ENCODE measurements at regions not wholly inside any gene's neighbourhood (a gene's known extent, or its start where the extent isn't known, plus 50 kb on each side); places are given as distances from the start of the nearest gene placed in this dataset.

DNA sequence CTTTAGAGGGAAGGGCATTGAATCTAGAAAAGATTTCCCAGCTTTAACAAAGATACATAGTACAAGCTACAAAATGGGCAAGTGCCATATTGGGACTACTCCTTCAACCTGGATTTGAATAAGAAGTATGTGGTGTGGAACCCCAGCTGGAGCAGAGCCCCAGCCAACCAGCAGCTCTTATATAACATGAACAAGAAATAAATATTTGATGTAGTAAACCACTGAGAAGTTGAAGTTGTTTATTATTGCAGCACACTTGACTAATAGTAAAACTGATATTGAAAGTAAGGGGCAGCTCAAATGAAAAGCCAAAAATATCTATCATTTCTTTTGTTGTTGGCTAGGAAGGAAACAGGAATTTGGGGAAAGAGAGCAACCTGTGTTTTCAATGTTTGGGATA, 701.8 kb downstream of the TMTC2 start:
- Histone ChIP-seq H3K4me3 (ENCODE audit: low read depth, low read length) (no peak overlapping the region), H3K36me3 (ENCODE audit: control insufficient read depth, insufficient read depth, low read length) (no peaks in the 10 kb centered on the region), H3K9ac (ENCODE audit: low read depth, low read length) (no peak overlapping the region), H3K9me3 (ENCODE audit: control insufficient read depth, insufficient read depth, low read length) (no peaks in the 10 kb centered on the region), H3K27me3 (ENCODE audit: control insufficient read depth, insufficient read depth, low read length) (no peaks in the 10 kb centered on the region), H3K4me1 (ENCODE audit: control insufficient read depth, insufficient read depth, low read length) (no peaks in the 10 kb centered on the region)

DNA sequence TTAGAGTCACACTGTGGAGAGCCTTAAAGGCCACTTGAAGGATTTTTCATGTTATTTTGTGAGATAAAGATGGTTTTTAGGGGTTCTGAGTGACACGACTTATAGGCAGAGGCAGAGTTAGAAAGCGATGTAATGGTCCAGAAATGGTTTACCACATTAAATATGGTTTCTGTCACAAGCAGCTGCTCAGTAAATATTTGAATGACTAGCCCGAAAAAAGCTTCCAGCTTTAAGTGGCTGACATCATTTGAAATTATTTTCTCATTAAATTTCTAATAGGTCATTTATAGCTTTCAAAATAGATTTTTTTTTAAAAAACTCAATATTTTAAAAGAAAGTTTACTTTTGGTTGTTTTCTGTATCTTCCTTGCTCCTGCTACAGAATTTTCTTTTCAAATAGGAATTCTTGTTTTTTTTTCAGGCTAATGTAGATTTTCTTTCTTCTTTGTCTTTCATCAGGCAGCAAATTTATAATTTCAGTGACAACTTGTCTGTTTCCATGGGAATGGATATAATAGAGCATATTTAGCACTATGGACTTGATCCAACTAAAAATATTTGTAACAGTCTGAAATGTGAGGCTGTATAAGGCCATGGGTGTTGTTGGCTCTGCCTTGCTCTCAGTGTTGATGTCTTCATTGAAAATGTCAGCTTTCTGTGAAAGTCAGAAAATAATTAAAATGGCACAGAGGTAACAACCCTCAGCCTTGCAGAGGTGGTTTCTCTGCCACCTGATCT, 700.0 kb downstream of the TMTC2 start:
- Histone ChIP-seq H3K36me3 (ENCODE audit: control insufficient read depth, insufficient read depth, low read length) (no peaks in the 10 kb centered on the region), H3K4me3 (ENCODE audit: low read depth, low read length) (no peak overlapping the region), H3K4me1 (ENCODE audit: control insufficient read depth, insufficient read depth, low read length) (no peaks in the 10 kb centered on the region), H3K27me3 (ENCODE audit: control insufficient read depth, insufficient read depth, low read length) (no peaks in the 10 kb centered on the region), H3K9me3 (ENCODE audit: control insufficient read depth, insufficient read depth, low read length) (no peaks in the 10 kb centered on the region), H3K9ac (ENCODE audit: low read depth, low read length) (no peak overlapping the region)

GRCh38 chr12:83378186-83378727, 691.6 kb downstream of the TMTC2 start:
- H3K9ac ChIP-seq (ENCODE audit: low read depth, low read length) = no peak overlapping the region
- H3K4me1 ChIP-seq (ENCODE audit: control insufficient read depth, insufficient read depth, low read length) = no peaks in the 10 kb centered on the region
- no peaks in the 10 kb centered on the region for H3K36me3 ChIP-seq (ENCODE audit: control insufficient read depth, insufficient read depth, low read length)
- no peaks in the 10 kb centered on the region for H3K27me3 ChIP-seq (ENCODE audit: control insufficient read depth, insufficient read depth, low read length)
- H3K9me3 ChIP-seq (ENCODE audit: control insufficient read depth, insufficient read depth, low read length) = no peaks in the 10 kb centered on the region
- H3K4me3 ChIP-seq (ENCODE audit: low read depth, low read length) = no peak overlapping the region

- Histone ChIP-seq H3K9ac (ENCODE audit: low read depth, low read length) (no peak overlapping the region), H3K4me3 (ENCODE audit: low read depth, low read length) (no peak overlapping the region), H3K27me3 (ENCODE audit: control insufficient read depth, insufficient read depth, low read length) (no peaks in the 10 kb centered on the region), H3K4me1 (ENCODE audit: control insufficient read depth, insufficient read depth, low read length) (peaks cover 3% of the 10 kb centered on the region), H3K36me3 (ENCODE audit: control insufficient read depth, insufficient read depth, low read length) (no peaks in the 10 kb centered on the region), H3K9me3 (ENCODE audit: control insufficient read depth, insufficient read depth, low read length) (no peaks in the 10 kb centered on the region)
These were observed 678.6 kb downstream of the TMTC2 start for GRCh38 chr12:83365317-83365716.

DNA sequence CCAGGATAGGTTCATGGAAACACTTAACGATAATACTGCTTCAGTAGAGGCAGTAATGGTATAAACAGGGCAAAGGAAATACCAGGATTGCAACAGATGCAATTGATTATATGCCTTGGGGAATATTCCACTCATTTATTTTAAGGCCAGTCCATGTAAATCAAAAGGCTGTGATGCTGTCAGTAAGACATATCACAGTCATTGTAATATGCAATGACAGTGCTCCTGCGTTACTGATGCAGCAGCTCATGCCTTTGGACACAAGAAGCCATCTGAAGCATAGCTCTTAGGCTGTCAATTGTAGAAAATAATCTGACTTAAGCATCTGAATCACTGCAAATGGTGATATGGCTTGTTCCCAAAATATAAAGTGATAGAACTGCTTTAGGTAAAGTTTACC, 674.8 kb downstream of the TMTC2 start:
- Histone ChIP-seq H3K27me3 (ENCODE audit: control insufficient read depth, insufficient read depth, low read length) (no peaks in the 10 kb centered on the region), H3K4me3 (ENCODE audit: low read depth, low read length) (no peak overlapping the region), H3K36me3 (ENCODE audit: control insufficient read depth, insufficient read depth, low read length) (no peaks in the 10 kb centered on the region), H3K9me3 (ENCODE audit: control insufficient read depth, insufficient read depth, low read length) (no peaks in the 10 kb centered on the region), H3K9ac (ENCODE audit: low read depth, low read length) (no peak overlapping the region), H3K4me1 (ENCODE audit: control insufficient read depth, insufficient read depth, low read length) (peaks cover 3% of the 10 kb centered on the region)

- Histone ChIP-seq H3K4me3 (ENCODE audit: low read depth, low read length) (no peak overlapping the region), H3K4me1 (ENCODE audit: control insufficient read depth, insufficient read depth, low read length) (no peaks in the 10 kb centered on the region), H3K36me3 (ENCODE audit: control insufficient read depth, insufficient read depth, low read length) (no peaks in the 10 kb centered on the region), H3K9ac (ENCODE audit: low read depth, low read length) (no peak overlapping the region), H3K9me3 (ENCODE audit: control insufficient read depth, insufficient read depth, low read length) (no peaks in the 10 kb centered on the region), H3K27me3 (ENCODE audit: control insufficient read depth, insufficient read depth, low read length) (no peaks in the 10 kb centered on the region)
These were observed 674.4 kb downstream of the TMTC2 start for GRCh38 chr12:83361071-83361470.

DNA sequence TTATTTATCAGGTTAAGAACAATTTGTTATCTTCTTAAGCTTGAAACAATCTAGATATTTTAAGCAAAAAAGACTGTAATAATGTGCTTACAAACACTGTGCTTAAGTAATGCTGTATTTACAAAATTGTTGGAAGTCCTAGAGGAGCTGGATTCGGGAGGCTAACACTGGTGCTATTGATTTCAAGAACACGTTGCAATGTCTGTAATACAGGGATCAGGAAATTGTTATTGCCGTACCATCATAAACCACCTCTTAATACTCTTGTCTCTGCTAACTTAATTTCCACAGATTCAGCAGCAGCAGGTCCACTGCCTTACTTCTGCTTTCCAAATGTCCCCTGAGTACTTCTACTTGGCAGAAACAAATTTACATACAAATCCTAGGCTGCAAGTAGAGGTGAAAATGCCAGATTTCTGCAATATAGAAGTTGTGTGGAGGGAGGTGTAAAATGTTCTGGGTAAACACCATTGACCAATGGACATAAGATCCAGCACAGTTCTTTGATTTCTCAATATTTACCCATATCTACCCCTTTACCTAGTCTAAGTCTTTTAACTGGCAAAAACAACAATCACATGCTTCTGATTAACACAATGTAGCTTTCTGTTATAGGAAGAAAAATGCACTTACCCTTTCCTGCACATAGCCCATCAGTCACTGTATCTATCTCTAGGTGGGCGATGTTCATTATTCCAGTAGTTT, 663.4 kb downstream of the TMTC2 start:
- Histone ChIP-seq H3K36me3 (ENCODE audit: control insufficient read depth, insufficient read depth, low read length) (no peaks in the 10 kb centered on the region), H3K9ac (ENCODE audit: low read depth, low read length) (no peak overlapping the region), H3K27me3 (ENCODE audit: control insufficient read depth, insufficient read depth, low read length) (no peaks in the 10 kb centered on the region), H3K4me1 (ENCODE audit: control insufficient read depth, insufficient read depth, low read length) (no peaks in the 10 kb centered on the region), H3K4me3 (ENCODE audit: low read depth, low read length) (no peak overlapping the region), H3K9me3 (ENCODE audit: control insufficient read depth, insufficient read depth, low read length) (no peaks in the 10 kb centered on the region)

DNA sequence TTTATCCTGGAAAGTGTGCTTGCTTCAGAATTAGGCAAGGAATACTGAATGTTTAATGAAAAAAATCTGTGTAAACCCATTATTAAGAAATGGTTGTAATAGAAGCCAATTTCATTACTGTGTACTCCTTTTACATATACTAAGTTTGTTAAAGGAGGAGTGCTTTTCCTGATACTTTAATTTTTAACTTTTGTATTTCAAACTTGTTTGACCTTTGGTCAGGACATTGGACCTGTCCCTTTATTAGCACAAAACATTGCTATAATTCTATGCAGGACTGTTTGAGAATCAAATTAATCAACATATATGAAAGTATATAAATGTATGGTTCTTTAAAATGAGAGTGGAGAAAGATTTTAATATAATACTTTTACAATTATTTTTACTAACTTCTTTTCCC, 659.6 kb downstream of the TMTC2 start:
- H3K4me1 ChIP-seq (ENCODE audit: control insufficient read depth, insufficient read depth, low read length) = no peaks in the 10 kb centered on the region
- no peak overlapping the region for H3K9ac ChIP-seq (ENCODE audit: low read depth, low read length)
- H3K4me3 ChIP-seq (ENCODE audit: low read depth, low read length) = no peak overlapping the region
- H3K36me3 ChIP-seq (ENCODE audit: control insufficient read depth, insufficient read depth, low read length) = no peaks in the 10 kb centered on the region
- H3K27me3 ChIP-seq (ENCODE audit: control insufficient read depth, insufficient read depth, low read length) = no peaks in the 10 kb centered on the region
- H3K9me3 ChIP-seq (ENCODE audit: control insufficient read depth, insufficient read depth, low read length) = no peaks in the 10 kb centered on the region

DNA sequence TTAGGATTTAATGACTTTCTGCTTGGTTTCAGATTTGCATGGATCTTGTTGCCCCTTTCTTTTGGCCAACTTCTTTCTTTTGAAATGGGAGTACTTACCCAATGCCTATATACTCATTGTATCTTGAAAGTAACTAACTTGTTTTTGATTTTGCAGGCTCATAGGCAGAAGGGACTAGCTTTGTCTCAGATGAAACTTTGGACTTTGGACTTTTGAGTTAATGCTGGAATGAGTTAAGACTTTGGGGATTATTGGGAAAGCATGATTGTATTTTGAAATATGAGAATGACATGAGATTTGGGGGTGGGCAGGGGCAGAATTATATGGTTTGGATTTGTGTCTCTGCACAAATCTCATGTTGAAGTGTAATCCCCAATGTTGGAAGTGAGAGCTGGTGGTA, 657.1 kb downstream of the TMTC2 start:
- no peaks in the 10 kb centered on the region for H3K27me3 ChIP-seq (ENCODE audit: control insufficient read depth, insufficient read depth, low read length)
- no peaks in the 10 kb centered on the region for H3K9me3 ChIP-seq (ENCODE audit: control insufficient read depth, insufficient read depth, low read length)
- H3K4me1 ChIP-seq (ENCODE audit: control insufficient read depth, insufficient read depth, low read length) = no peaks in the 10 kb centered on the region
- no peak overlapping the region for H3K9ac ChIP-seq (ENCODE audit: low read depth, low read length)
- no peaks in the 10 kb centered on the region for H3K36me3 ChIP-seq (ENCODE audit: control insufficient read depth, insufficient read depth, low read length)
- no peak overlapping the region for H3K4me3 ChIP-seq (ENCODE audit: low read depth, low read length)

GRCh38 chr12:83335748-83336147, 649.0 kb downstream of the TMTC2 start:
- H3K27me3 ChIP-seq (ENCODE audit: control insufficient read depth, insufficient read depth, low read length) = no peaks in the 10 kb centered on the region
- H3K4me1 ChIP-seq (ENCODE audit: control insufficient read depth, insufficient read depth, low read length) = no peaks in the 10 kb centered on the region
- no peaks in the 10 kb centered on the region for H3K9me3 ChIP-seq (ENCODE audit: control insufficient read depth, insufficient read depth, low read length)
- no peak overlapping the region for H3K9ac ChIP-seq (ENCODE audit: low read depth, low read length)
- H3K36me3 ChIP-seq (ENCODE audit: control insufficient read depth, insufficient read depth, low read length) = no peaks in the 10 kb centered on the region
- no peak overlapping the region for H3K4me3 ChIP-seq (ENCODE audit: low read depth, low read length)

GRCh38 chr12:83326666-83327065, 640.0 kb downstream of the TMTC2 start:
- H3K4me3 ChIP-seq (ENCODE audit: low read depth, low read length) = no peak overlapping the region
- no peaks in the 10 kb centered on the region for H3K36me3 ChIP-seq (ENCODE audit: control insufficient read depth, insufficient read depth, low read length)
- H3K9me3 ChIP-seq (ENCODE audit: control insufficient read depth, insufficient read depth, low read length) = no peaks in the 10 kb centered on the region
- H3K4me1 ChIP-seq (ENCODE audit: control insufficient read depth, insufficient read depth, low read length) = no peaks in the 10 kb centered on the region
- no peak overlapping the region for H3K9ac ChIP-seq (ENCODE audit: low read depth, low read length)
- H3K27me3 ChIP-seq (ENCODE audit: control insufficient read depth, insufficient read depth, low read length) = no peaks in the 10 kb centered on the region

- Histone ChIP-seq H3K36me3 (ENCODE audit: control insufficient read depth, insufficient read depth, low read length) (no peaks in the 10 kb centered on the region), H3K4me1 (ENCODE audit: control insufficient read depth, insufficient read depth, low read length) (no peaks in the 10 kb centered on the region), H3K9me3 (ENCODE audit: control insufficient read depth, insufficient read depth, low read length) (no peaks in the 10 kb centered on the region), H3K4me3 (ENCODE audit: low read depth, low read length) (no peak overlapping the region), H3K27me3 (ENCODE audit: control insufficient read depth, insufficient read depth, low read length) (no peaks in the 10 kb centered on the region), H3K9ac (ENCODE audit: low read depth, low read length) (no peak overlapping the region)
These were observed 637.2 kb downstream of the TMTC2 start for GRCh38 chr12:83323866-83324265.

All from iPS-15b (cell line).